ENCODE measurements at regions not wholly inside any gene's neighbourhood (a gene's known extent, or its start where the extent isn't known, plus 50 kb on each side); places are given as distances from the start of the nearest gene placed in this dataset.

GRCh38 chr6:149186873-149187272, 130.6 kb upstream of the TAB2 start:
- Histone ChIP-seq H3K9me3 (ENCODE audit: low read depth) (no peaks in the 10 kb centered on the region), H3K36me3 (replicated peaks; ENCODE audit: insufficient read depth, low read depth) (no peaks in the 10 kb centered on the region), H2AFZ (no peak overlapping the region), H3K4me1 (ENCODE audit: insufficient read depth) (no peaks in the 10 kb centered on the region), H3K27ac (no peak overlapping the region), H4K20me1 (ENCODE audit: insufficient read depth, poor library complexity, severe bottlenecking) (no peaks in the 10 kb centered on the region), H3K4me2 (no peak overlapping the region), H3K4me3 (no peak overlapping the region), H3K9me2 (replicated peaks; ENCODE audit: insufficient read depth) (no peaks in the 10 kb centered on the region), H3K79me2 (no peaks in the 10 kb centered on the region), H3K27me3 (no peaks in the 10 kb centered on the region)
- DNase-seq (ENCODE audit: low spot score) = no peak
- 95% methylated on average over 2 of the region's 2 CpGs for WGBS (ENCODE audit: low lambda C conversion rate, missing lambda C conversion rate)
- TF ChIP-seq, protein P1, sequence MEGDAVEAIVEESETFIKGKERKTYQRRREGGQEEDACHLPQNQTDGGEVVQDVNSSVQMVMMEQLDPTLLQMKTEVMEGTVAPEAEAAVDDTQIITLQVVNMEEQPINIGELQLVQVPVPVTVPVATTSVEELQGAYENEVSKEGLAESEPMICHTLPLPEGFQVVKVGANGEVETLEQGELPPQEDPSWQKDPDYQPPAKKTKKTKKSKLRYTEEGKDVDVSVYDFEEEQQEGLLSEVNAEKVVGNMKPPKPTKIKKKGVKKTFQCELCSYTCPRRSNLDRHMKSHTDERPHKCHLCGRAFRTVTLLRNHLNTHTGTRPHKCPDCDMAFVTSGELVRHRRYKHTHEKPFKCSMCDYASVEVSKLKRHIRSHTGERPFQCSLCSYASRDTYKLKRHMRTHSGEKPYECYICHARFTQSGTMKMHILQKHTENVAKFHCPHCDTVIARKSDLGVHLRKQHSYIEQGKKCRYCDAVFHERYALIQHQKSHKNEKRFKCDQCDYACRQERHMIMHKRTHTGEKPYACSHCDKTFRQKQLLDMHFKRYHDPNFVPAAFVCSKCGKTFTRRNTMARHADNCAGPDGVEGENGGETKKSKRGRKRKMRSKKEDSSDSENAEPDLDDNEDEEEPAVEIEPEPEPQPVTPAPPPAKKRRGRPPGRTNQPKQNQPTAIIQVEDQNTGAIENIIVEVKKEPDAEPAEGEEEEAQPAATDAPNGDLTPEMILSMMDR (IDR thresholded peaks at IDR 0.05; ENCODE audit: poor library complexity) = no peak
- no peak for TF ChIP-seq EZH2phosphoT487 (IDR thresholded peaks at IDR 0.05; ENCODE audit: low read depth, severe bottlenecking, unreplicated experiment)
- no peak for TF ChIP-seq EZH2 (IDR thresholded peaks at IDR 0.05; ENCODE audit: borderline replicate concordance)

- no peaks in the 10 kb centered on the region for H3K4me1 ChIP-seq (ENCODE audit: insufficient read depth)
- no peaks in the 10 kb centered on the region for H3K36me3 ChIP-seq (replicated peaks; ENCODE audit: insufficient read depth, low read depth)
- TF ChIP-seq EZH2 (IDR thresholded peaks at IDR 0.05; ENCODE audit: borderline replicate concordance) = no peak
- TF ChIP-seq, protein P1 (IDR thresholded peaks at IDR 0.05; ENCODE audit: poor library complexity) = peak; percentile 10
- no peak for DNase-seq (ENCODE audit: low spot score)
- no peaks in the 10 kb centered on the region for H4K20me1 ChIP-seq (ENCODE audit: insufficient read depth, poor library complexity, severe bottlenecking)
- H3K4me3 ChIP-seq = no peak overlapping the region
- no peaks in the 10 kb centered on the region for H3K9me2 ChIP-seq (replicated peaks; ENCODE audit: insufficient read depth)
- H2AFZ ChIP-seq = no peak overlapping the region
- H3K4me2 ChIP-seq = no peak overlapping the region
- no peaks in the 10 kb centered on the region for H3K79me2 ChIP-seq
- no peak overlapping the region for H3K27ac ChIP-seq
- 71% methylated on average over 1 of the region's 1 CpG for WGBS (ENCODE audit: low lambda C conversion rate, missing lambda C conversion rate)
- H3K27me3 ChIP-seq = no peaks in the 10 kb centered on the region
- no peaks in the 10 kb centered on the region for H3K9me3 ChIP-seq (ENCODE audit: low read depth)
Observed at GRCh38 chr6:149190224-149190831, 127.2 kb upstream of the TAB2 start.

DNA sequence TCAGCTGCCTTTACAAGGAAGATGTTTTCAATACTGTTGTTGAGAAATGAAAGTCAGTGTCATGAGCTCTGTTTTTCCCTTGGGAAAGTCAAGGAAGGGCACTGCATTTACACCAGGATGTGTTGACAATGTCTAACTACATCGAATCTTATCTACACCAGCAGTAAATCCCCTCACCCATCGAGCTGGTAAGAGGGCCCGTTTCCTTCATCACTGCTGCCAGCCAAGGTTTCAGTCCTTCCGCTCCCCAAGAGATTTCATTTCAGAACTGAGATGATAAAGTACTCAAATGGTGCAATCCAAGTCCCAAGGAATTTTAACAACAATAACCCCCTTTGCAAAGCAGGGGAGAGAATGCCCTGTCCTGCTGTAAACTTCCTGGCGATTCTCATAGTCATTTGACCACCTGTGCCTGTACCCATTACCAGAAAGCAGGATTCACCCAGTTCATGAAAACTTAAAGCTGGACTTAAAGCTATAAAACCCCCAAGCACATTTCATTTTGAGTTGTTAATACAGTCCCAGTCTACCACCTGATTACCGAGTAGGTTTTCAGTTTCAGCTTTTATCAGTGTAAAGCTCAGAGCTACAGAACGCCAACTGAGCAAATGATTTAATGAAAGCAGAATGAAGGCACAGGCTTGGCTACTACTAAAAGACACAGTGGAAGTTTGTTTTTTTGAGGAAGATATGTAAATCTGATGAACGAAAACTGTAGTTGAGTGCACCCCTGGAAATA, 122.5 kb upstream of the TAB2 start:
- H3K4me1 ChIP-seq (ENCODE audit: insufficient read depth) = no peaks in the 10 kb centered on the region
- H2AFZ ChIP-seq = no peak overlapping the region
- no peaks in the 10 kb centered on the region for H3K9me2 ChIP-seq (replicated peaks; ENCODE audit: insufficient read depth)
- H3K36me3 ChIP-seq (replicated peaks; ENCODE audit: insufficient read depth, low read depth) = no peaks in the 10 kb centered on the region
- 57% methylated on average over 8 of the region's 8 CpGs for WGBS (ENCODE audit: low lambda C conversion rate, missing lambda C conversion rate)
- no peak overlapping the region for H3K27ac ChIP-seq
- H3K27me3 ChIP-seq = no peaks in the 10 kb centered on the region
- no peaks in the 10 kb centered on the region for H3K79me2 ChIP-seq
- H3K4me3 ChIP-seq = no peak overlapping the region
- no peaks in the 10 kb centered on the region for H3K9me3 ChIP-seq (ENCODE audit: low read depth)
- no peak for DNase-seq (ENCODE audit: low spot score)
- no peak overlapping the region for H3K4me2 ChIP-seq
- no peaks in the 10 kb centered on the region for H4K20me1 ChIP-seq (ENCODE audit: insufficient read depth, poor library complexity, severe bottlenecking)
- TF ChIP-seq EZH2 (IDR thresholded peaks at IDR 0.05; ENCODE audit: borderline replicate concordance) = no peak
- TF ChIP-seq, protein P1 (IDR thresholded peaks at IDR 0.05; ENCODE audit: poor library complexity) = no peak

Measured in hepatocyte (in vitro differentiated cells).